HG02938 (cell line): ENCODE measurements at regions not wholly inside any gene's neighbourhood (a gene's known extent, or its start where the extent isn't known, plus 50 kb on each side); places are given as distances from the start of the nearest gene placed in this dataset.

Experiments
- ATAC-seq: cut with Tn5 transposase; IDR thresholded peaks from one replicate; pipeline ENCODE4 v1.9.1; 2021; ENCODE audit warnings: mild to moderate bottlenecking, moderate library complexity; ENCODE audit not compliant: unreplicated experiment

DNA sequence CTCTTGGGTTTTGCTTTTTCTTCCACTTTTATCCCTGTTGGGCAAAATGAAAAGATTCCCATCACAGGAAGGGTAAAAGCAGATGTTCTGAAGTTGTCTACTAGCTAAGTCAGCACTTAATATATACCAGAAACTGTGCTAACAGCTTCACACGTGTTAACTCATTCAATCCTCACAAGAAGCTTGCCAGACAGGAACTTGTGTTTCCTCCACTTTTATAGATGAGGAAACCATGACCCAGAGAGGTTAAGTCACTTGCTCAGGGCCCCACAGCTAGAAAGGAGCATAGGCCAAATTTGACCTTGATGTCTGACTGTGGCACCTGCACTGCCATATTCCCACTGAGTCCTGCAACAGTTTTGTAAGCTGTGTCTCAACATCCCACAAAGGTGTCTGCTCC is 76.8 kb upstream of the EPC2 start:
- ATAC-seq: no peak

GRCh38 chr2:148568597-148568996 is 76.0 kb upstream of the EPC2 start:
- no peak for ATAC-seq

- no peak for ATAC-seq
These were observed 75.3 kb upstream of the EPC2 start for GRCh38 chr2:148569221-148569620.

- ATAC-seq: no peak
These were observed 73.6 kb upstream of the EPC2 start for GRCh38 chr2:148570989-148571388.

DNA sequence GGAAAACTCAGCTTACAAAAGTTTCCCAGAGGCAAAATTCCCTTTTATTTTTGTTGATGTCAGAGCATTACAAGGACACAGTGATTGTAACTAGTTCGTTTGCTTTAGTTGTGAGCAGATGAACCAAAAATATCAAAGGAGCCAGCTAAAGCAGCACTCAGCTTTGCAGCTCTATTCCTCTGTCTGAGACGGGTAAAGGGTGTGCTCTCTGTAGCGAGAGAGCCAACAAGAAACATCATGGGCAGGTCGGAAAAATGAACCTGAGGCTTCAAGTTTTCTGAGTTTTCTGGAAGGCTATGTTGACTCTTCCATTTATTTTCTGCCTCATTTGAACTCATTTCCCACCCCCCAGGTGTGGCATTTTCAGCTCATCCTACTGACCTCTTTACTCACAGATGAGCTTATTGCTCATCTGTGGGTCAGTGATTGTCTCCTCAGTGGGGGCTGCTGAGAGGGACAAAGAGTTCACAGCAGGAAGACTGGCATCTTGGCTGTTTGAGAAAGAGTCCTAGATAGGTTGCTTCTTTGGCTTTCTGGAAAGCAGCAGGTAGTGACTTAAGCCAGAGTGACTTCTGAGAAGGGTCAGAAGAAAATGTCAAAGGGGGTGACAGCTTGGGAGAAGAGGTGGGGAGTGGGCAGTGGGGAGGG is 66.6 kb upstream of the EPC2 start:
- no peak for ATAC-seq

GRCh38 chr2:148578493-148578884 is 66.1 kb upstream of the EPC2 start:
- ATAC-seq: peak; percentile 74

DNA sequence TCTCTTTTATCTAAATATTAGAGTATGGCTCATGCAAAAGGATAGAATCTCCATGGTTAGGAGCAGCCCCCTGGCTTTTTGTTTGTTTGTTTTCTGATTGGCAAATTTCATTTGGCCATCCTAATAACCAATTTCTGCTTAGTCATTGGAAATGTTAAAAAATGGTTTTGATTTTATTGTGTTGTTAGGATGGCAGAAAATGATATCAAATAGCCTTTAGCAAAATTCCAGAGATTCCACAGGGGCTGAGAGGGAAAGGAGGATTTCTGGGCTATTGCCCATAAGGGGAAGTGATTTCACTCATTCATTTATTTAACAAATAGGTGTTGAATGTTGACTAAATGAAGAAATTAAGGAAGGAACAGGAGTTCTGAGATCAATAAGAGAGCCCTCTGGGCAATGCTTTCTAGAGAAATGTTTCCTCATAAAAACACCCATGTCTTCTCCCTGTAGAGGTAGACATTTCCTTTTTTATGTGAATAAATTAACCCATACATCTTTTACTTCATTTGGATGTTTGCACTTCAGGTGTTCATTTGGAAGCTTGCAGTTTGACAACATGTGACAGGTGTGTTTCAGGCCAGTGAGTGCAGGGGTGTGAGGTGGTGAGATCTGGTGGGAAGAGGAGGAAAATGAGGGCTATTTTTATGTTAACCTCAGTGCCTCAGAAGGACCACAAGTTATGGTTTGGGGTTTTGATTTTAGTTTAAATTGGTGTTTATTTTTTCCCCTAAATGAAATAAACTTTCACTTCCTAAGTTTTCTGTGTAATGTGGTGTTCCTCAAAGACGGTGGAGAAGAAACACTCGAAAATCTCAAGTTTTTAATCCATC is 61.7 kb upstream of the EPC2 start:
- no peak for ATAC-seq

DNA sequence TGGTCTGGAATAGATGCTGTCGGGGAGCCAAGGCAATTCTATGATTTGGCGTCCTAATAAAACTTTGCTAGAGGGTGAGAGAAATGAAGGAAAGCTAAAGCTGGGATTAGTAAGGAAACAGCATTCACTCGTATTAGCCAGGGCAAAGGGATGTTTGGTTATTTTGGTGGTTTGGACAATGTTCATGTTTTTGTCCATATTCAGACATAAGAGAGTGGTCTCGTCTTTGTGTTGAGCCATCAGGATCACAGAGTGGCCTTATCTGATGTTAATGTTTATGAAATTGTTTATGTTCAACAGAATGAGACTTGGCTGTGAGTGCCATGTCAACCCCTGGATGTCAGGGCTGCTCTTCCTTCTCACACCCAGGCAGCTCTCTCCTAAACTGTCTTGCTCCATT is 58.9 kb upstream of the EPC2 start:
- no peak for ATAC-seq

DNA sequence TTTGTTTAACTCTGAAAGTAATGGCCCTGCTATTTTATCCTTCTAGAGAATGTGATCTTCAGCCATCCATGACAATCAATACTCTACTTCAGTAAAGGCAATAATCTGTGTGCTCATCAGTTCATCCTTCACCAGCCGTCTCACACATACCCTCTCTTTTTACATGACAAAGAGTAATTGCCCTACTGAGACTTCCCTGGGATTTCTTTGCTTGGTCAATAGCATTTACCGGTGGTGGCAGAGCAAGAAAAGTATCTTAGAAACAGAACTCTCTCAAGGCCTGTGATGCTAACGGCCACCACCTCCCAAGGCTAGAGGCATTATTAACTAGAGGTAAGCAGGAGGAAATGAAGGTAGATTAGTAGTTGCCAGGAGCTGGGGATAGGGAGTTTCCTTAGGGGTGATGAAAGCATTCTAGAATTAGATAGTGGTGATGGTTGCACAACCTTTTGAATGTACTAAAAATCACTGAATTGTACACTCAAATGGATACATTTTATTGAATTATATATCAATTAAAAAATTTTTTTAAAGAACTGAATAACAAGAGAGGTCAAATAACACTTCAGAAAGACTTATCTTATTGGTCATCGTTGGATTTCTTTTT is 57.9 kb upstream of the EPC2 start:
- no peak for ATAC-seq

DNA sequence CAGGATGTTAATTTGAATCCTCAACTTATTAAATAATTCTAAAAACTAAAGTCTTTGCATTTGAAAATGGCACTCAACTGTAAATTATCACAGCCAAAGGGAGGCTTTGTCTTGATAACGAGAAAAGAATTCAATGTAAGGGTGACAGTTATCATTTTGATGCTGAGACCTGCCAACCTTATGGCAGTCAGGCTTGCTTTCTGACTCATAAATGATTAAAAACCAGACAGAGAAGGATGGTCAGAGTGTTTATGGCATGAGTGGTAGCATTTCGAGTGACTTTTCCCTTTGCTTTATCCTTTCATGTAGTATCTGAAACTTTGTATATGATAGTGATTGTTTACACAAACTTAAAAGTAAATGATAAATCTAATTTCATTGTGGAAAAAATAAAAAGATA is 53.9 kb upstream of the EPC2 start:
- no peak for ATAC-seq

- ATAC-seq: no peak
These were observed 51.8 kb upstream of the EPC2 start for GRCh38 chr2:148592791-148593190.

GRCh38 chr2:148593421-148593820 is 51.1 kb upstream of the EPC2 start:
- ATAC-seq: no peak

GRCh38 chr2:148594216-148594615 is 50.3 kb upstream of the EPC2 start:
- ATAC-seq: no peak
